Transverse colon (tissue), 4 donors: ENCODE measurements at regions not wholly inside any gene's neighbourhood (a gene's known extent, or its start where the extent isn't known, plus 50 kb on each side); places are given as distances from the start of the nearest gene placed in this dataset.

Experiments
- DNase-seq: peaks from one replicate; pipeline ENCODE4 v3.0.0-alpha.2; 2019
- H3K27ac ChIP-seq, 4 donors: fragments of 200-600 bp; sonication (generic); 2 replicates each; pipeline ENCODE4 v1.5.1; 2016 to 2018; ENCODE audit warnings: inconsistent platforms in 4 of 4
- H3K27me3 ChIP-seq: fragments of 200-600 bp; sonication (generic); 2 replicates; pipeline ENCODE4 v1.5.1; 2017; ENCODE audit warnings: inconsistent platforms
- H3K36me3 ChIP-seq, 4 donors: fragments of 200-600 bp; sonication (generic); 2 replicates each; pipeline ENCODE4 v1.5.1; 2017 to 2019; ENCODE audit warnings: inconsistent platforms in 4 of 4
- H3K4me1 ChIP-seq, 4 donors: fragments of 200-600 bp; sonication (generic); 2 replicates each; pipeline ENCODE4 v1.5.1; 2017 to 2020; ENCODE audit warnings: inconsistent platforms in 4 of 4
- H3K4me3 ChIP-seq, 4 donors: fragments of 200-600 bp; sonication (generic); 1 replicate in 1 of 4; 2 replicates in 3 of 4; pipeline versions ENCODE4 v1.5.1 to v1.6.1; 2017 to 2019; ENCODE audit warnings: inconsistent platforms in 4 of 4
- H3K9me3 ChIP-seq, 2 donors: fragments of 200-600 bp; sonication (generic); 2 replicates each; pipeline ENCODE4 v1.5.1; 2017 to 2019; ENCODE audit warnings: inconsistent platforms in 2 of 2
- EP300 ChIP-seq: sonication (generic); formaldehyde crosslinking; IDR thresholded peaks from one replicate; pipeline ENCODE4 v1.6.1; 2017; ENCODE audit warnings: antibody characterized with exemption, low read depth
- POLR2A ChIP-seq: fragments of 450-650 bp; IDR thresholded peaks from one replicate; pipeline ENCODE4 v1.6.1; 2016; ENCODE audit warnings: antibody characterized with exemption, mild to moderate bottlenecking, moderate library complexity
- POLR2AphosphoS5 ChIP-seq, 3 donors: sonication (generic); formaldehyde crosslinking; IDR thresholded peaks; one replicate each; pipeline ENCODE4 v1.6.1; 2016; ENCODE audit warnings: antibody characterized with exemption in 3 of 3
- WGBS, 2 donors: methylation state at CpG; one replicate each; pipeline ENCODE4 v1.1.5; 2018; ENCODE audit warnings: low coverage in 1 of 2; 5-methylcytosine and 5-hydroxymethylcytosine counted together
- in situ Hi-C, 4 donors: fragments of 200-750 bp; cut with MboI; loops; one replicate each; pipeline versions ENCODE4 v1.15.0 to v1.15.1; 2017; ENCODE audit warnings: low sequenced_read_pairs in 3 of 4, low pct_ligation_motif_present in 1 of 4, low pct_unique_long_range_greater_than_20kb in 1 of 4
- intact Hi-C: fragments of 100-400 bp; cut with DNase I; formaldehyde crosslinking; loops from one replicate; pipeline ENCODE4 v1.15.1; 2023; ENCODE audit warnings: low total_unique reads
- TF ChIP-seq, protein P1 (sequence below), 5 experiments: fragments of 200-600 bp in 3 of 5; fragments of 450-650 bp in 2 of 5; sonication (generic) in 3 of 5; IDR thresholded peaks; 1 replicate in 2 of 5; 2 replicates in 3 of 5; pipeline ENCODE4 v1.5.1; 2016 to 2017; ENCODE audit warnings: antibody characterized with exemption in 5 of 5, inconsistent platforms in 3 of 5, mild to moderate bottlenecking in 2 of 5, moderate library complexity in 1 of 5

DNA sequence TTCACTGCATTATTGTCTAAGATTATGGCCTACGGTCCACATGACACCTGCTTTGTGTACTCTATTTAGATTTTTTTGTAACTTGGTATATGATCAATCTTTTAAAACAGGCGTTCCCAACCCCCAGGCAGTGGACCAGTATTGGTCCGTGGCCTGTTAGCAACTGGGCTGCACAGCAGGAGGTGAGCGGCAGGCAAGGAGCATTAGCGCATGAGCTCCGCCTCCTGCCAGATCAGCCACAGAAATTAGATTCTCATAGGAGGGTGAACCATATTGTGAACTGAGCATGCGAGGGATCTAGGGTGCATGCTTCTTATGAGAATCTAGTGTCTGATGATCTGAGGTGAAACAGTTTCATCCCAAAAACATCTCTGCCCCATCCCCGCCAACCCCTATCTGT, 228.4 kb upstream of the NR5A2 start:
- H3K27me3 ChIP-seq, result no peaks in the 10 kb centered on the region
- no peak for DNase-seq
- intact Hi-C loops (loop anchor here (10.0 kb wide), 1 partner anchor 556 kb away; no protein-coding TSS in a partner anchor), in situ Hi-C loops (no loop called here)
- no peaks in the 10 kb centered on the region for H3K4me1 ChIP-seq
- no peaks in the 10 kb centered on the region for H3K36me3 ChIP-seq
- TF ChIP-seq POLR2A (no peak), EP300 (no peak), POLR2AphosphoS5 (IDR thresholded peaks at IDR 0.05) (no peak)
- TF ChIP-seq, protein P1, sequence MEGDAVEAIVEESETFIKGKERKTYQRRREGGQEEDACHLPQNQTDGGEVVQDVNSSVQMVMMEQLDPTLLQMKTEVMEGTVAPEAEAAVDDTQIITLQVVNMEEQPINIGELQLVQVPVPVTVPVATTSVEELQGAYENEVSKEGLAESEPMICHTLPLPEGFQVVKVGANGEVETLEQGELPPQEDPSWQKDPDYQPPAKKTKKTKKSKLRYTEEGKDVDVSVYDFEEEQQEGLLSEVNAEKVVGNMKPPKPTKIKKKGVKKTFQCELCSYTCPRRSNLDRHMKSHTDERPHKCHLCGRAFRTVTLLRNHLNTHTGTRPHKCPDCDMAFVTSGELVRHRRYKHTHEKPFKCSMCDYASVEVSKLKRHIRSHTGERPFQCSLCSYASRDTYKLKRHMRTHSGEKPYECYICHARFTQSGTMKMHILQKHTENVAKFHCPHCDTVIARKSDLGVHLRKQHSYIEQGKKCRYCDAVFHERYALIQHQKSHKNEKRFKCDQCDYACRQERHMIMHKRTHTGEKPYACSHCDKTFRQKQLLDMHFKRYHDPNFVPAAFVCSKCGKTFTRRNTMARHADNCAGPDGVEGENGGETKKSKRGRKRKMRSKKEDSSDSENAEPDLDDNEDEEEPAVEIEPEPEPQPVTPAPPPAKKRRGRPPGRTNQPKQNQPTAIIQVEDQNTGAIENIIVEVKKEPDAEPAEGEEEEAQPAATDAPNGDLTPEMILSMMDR (IDR thresholded peaks at IDR 0.05), result no peak
- no peak overlapping the region for H3K4me3 ChIP-seq
- H3K27ac ChIP-seq, result no peak overlapping the region
- H3K9me3 ChIP-seq, result no peaks in the 10 kb centered on the region
- 86 to 92% methylated on average over 4 to 8 of the region's 8 CpGs for WGBS, 2 donors

DNA sequence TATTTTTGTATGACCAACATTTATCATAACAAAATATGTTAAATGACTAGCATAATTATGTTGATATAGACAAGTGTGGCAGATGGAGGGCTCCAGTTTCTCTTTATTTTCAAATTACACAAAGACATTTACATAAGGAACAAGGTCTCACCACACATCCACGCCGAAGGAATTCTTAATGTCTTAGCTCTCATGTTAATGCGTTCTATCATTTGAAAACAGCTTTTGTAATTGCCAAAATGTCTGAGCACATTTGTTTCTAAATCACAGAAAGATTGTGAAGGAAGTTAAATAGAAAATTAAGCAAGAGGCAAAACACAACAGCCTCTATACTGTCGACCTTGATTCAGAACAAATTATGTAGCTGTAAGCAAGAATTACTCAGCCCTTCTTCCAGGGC, 223.0 kb upstream of the NR5A2 start:
- intact Hi-C loops (no loop called here), in situ Hi-C loops (no loop called here)
- DNase-seq, result no peak
- Histone ChIP-seq H3K36me3 (no peaks in the 10 kb centered on the region), H3K27me3 (no peaks in the 10 kb centered on the region), H3K9me3 (no peaks in the 10 kb centered on the region), H3K27ac (no peak overlapping the region), H3K4me3 (no peak overlapping the region), H3K4me1 (no peaks in the 10 kb centered on the region)
- TF ChIP-seq EP300, result no peak
- TF ChIP-seq, protein P1 (IDR thresholded peaks at IDR 0.05), result no peak
- no peak for TF ChIP-seq POLR2A
- TF ChIP-seq POLR2AphosphoS5 (IDR thresholded peaks at IDR 0.05), result no peak
- 77 to 78% methylated on average over 4 of the region's 4 CpGs for WGBS, 2 donors

DNA sequence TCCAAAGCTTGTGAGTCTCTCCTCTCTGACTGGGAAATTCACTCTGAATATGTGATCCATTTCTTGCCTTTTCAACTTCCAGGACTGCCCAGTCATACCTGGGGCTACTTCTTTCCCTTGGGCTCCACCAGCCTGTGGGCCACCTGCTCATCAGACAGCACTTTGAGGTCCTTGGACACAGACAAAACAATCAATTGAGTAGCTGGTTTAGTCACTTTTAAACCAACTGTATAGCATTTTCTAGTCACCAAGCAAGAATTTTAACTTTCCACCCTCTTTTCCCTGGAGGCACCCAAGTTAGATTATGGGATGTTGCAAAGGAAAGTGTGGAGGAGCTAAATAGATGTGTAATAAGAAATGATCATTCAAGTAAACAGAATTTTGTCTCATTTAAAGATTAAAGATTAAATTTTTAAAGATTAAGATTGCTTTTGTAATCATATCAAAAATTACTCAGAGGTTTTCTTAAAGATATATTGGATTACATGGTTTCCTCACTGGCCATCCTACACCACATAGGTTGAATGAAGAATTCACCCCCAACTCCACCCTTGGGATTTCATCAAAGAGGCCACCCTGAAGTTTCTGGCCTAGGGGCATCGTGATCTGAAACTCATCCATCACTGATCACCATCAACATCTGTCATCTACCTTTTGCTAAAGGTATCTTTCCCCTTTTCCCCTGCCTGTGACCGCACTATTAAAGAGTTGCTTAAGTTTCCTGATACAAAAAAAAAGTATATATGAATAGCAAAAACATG, 219.2 kb upstream of the NR5A2 start:
- Histone ChIP-seq H3K4me1 (no peaks in the 10 kb centered on the region), H3K36me3 (no peaks in the 10 kb centered on the region), H3K4me3 (no peak overlapping the region), H3K27me3 (no peaks in the 10 kb centered on the region), H3K9me3 (no peaks in the 10 kb centered on the region), H3K27ac (no peak overlapping the region)
- TF ChIP-seq EP300, result no peak
- TF ChIP-seq POLR2A, result no peak
- no peak for TF ChIP-seq POLR2AphosphoS5 (IDR thresholded peaks at IDR 0.05)
- TF ChIP-seq, protein P1 (IDR thresholded peaks at IDR 0.05), result no peak
- no peak for DNase-seq
- in situ Hi-C loops, result no loop called here
- intact Hi-C loops, result no loop called here
- 74 to 82% methylated on average over 2 of the region's 2 CpGs for WGBS, 2 donors

DNA sequence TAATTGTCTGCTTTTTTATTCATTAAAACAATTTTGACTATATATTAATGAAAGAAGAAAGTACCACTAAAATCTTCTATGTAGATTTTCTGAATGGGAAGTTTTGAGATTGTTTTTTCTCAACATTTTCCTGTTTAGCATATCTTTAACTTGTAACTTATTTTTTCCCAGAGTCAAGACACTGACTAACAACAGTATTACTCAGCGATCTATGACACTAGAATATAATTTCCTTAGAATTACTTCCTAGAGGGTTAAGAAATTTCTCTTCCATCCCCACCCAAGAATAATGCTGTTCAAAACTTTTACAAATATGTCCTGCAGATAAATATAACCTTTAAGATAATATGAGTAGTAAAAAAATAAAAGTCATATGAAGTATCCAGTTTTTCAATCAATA, 218.2 kb upstream of the NR5A2 start:
- in situ Hi-C loops, result no loop called here
- no peaks in the 10 kb centered on the region for H3K4me1 ChIP-seq
- DNase-seq, result no peak

More for the DNA sequence above, 218.2 kb upstream of the NR5A2 start:
- TF ChIP-seq, protein P1 (IDR thresholded peaks at IDR 0.05), result no peak
- TF ChIP-seq EP300, result no peak
- no peak for TF ChIP-seq POLR2AphosphoS5 (IDR thresholded peaks at IDR 0.05)
- no peak for TF ChIP-seq POLR2A
- Histone ChIP-seq H3K27ac (no peak overlapping the region), H3K4me3 (no peak overlapping the region), H3K27me3 (no peaks in the 10 kb centered on the region), H3K36me3 (no peaks in the 10 kb centered on the region), H3K9me3 (no peaks in the 10 kb centered on the region)
- 75 to 80% methylated on average over 1 of the region's 1 CpG for WGBS, 2 donors
- intact Hi-C loops, result no loop called here
